ENCODE measurements at regions not wholly inside any gene's neighbourhood (a gene's known extent, or its start where the extent isn't known, plus 50 kb on each side); places are given as distances from the start of the nearest gene placed in this dataset.
"Not testable (repeated sequence)": the region's sequence is repeated elsewhere in the genome, so short reads cannot be mapped to it uniquely, and the experiment has no call there.

- not testable (repeated sequence) for TF ChIP-seq CTCF (IDR thresholded peaks at IDR 0.05); RFX5 (IDR thresholded peaks at IDR 0.05; ENCODE audit: low read length); EP300 (IDR thresholded peaks at IDR 0.05; ENCODE audit: borderline replicate concordance in 1 of 2, low read depth in 1 of 2, low read length in 1 of 2)
Observed at GRCh38 chr1:95538242-95538641, 304.2 kb downstream of the RWDD3 start.

Measured in SK-N-SH (cell line).